KMS-11 (cell line): ENCODE measurements at regions not wholly inside any gene's neighbourhood (a gene's known extent, or its start where the extent isn't known, plus 50 kb on each side); places are given as distances from the start of the nearest gene placed in this dataset.

Experiments used
- H2AFZ ChIP-seq: fragments of 200-600 bp; sonication (generic); 2 replicates; pipeline ENCODE4 v1.6.1; 2016; ENCODE audit warnings: antibody characterized with exemption, mixed run types, low read depth
- H3K27ac ChIP-seq: fragments of 200-600 bp; sonication (generic); 2 replicates; pipeline ENCODE4 v1.6.1; 2016; ENCODE audit warnings: mild to moderate bottlenecking, mixed run types
- H3K27me3 ChIP-seq: fragments of 200-600 bp; sonication (generic); 2 replicates; pipeline ENCODE4 v1.6.1; 2017; ENCODE audit warnings: mild to moderate bottlenecking, low read depth, mixed run types, moderate library complexity; ENCODE audit not compliant: insufficient read depth
- H3K36me3 ChIP-seq: fragments of 200-600 bp; sonication (generic); 2 replicates; pipeline ENCODE4 v1.6.1; 2017; ENCODE audit warnings: mild to moderate bottlenecking, mixed run types; ENCODE audit not compliant: insufficient read depth
- H3K4me1 ChIP-seq: fragments of 200-600 bp; sonication (generic); 2 replicates; pipeline ENCODE4 v1.6.1; 2016; ENCODE audit warnings: mild to moderate bottlenecking, low read depth, mixed run types; ENCODE audit not compliant: poor library complexity, severe bottlenecking
- H3K4me2 ChIP-seq: fragments of 200-600 bp; sonication (generic); 2 replicates; pipeline ENCODE4 v1.7.0; 2016; ENCODE audit warnings: mild to moderate bottlenecking, mixed run types
- H3K4me3 ChIP-seq: fragments of 200-600 bp; sonication (generic); IDR thresholded peaks from 2 replicates; pipeline ENCODE4 v1.6.1; 2017; ENCODE audit warnings: low read depth, low read length, mixed read lengths; ENCODE audit not compliant: insufficient read depth
- H3K79me2 ChIP-seq: fragments of 200-600 bp; sonication (generic); 2 replicates; pipeline ENCODE4 v1.6.1; 2016; ENCODE audit warnings: low read depth, mixed run types; ENCODE audit not compliant: insufficient read depth
- H3K9ac ChIP-seq: fragments of 200-600 bp; sonication (generic); 2 replicates; pipeline ENCODE4 v1.6.1; 2016; ENCODE audit warnings: mild to moderate bottlenecking, mixed run types
- H4K20me1 ChIP-seq: fragments of 200-600 bp; sonication (generic); 2 replicates; pipeline ENCODE4 v1.6.1; 2016; ENCODE audit warnings: mild to moderate bottlenecking, mixed run types; ENCODE audit not compliant: insufficient read depth
- CTCF ChIP-seq: fragments of 200-600 bp; sonication (generic); conservative IDR thresholded peaks from 2 replicates; pipeline ENCODE4 v1.6.1; 2017; ENCODE audit warnings: low read depth, mild to moderate bottlenecking, antibody characterized with exemption, low read length, moderate library complexity, mixed read lengths

- no peaks in the 10 kb centered on the region for H3K36me3 ChIP-seq
- no peak overlapping the region for H2AFZ ChIP-seq
- H3K9ac ChIP-seq, result no peak overlapping the region
- H3K4me2 ChIP-seq, result no peak overlapping the region
- H3K79me2 ChIP-seq, result no peaks in the 10 kb centered on the region
- TF ChIP-seq CTCF, result no peak
- no peak overlapping the region for H3K4me3 ChIP-seq
- no peaks in the 10 kb centered on the region for H3K4me1 ChIP-seq
- no peak overlapping the region for H3K27ac ChIP-seq
- no peaks in the 10 kb centered on the region for H4K20me1 ChIP-seq
- no peaks in the 10 kb centered on the region for H3K27me3 ChIP-seq
Observed at GRCh38 chr17:34110315-34110714, 144.8 kb upstream of the CCL2 start.

- no peak overlapping the region for H3K4me3 ChIP-seq
- no peaks in the 10 kb centered on the region for H3K36me3 ChIP-seq
- H3K27me3 ChIP-seq, result no peaks in the 10 kb centered on the region
- H2AFZ ChIP-seq, result no peak overlapping the region
- no peaks in the 10 kb centered on the region for H3K4me1 ChIP-seq
- no peaks in the 10 kb centered on the region for H3K79me2 ChIP-seq
- H3K4me2 ChIP-seq, result no peak overlapping the region
- no peak overlapping the region for H3K27ac ChIP-seq
- TF ChIP-seq CTCF, result no peak
- H4K20me1 ChIP-seq, result no peaks in the 10 kb centered on the region
- H3K9ac ChIP-seq, result no peak overlapping the region
Observed at GRCh38 chr17:34113089-34113488, 142.0 kb upstream of the CCL2 start.

GRCh38 chr17:34114174-34114573, 140.9 kb upstream of the CCL2 start:
- H3K27me3 ChIP-seq, result no peaks in the 10 kb centered on the region
- H2AFZ ChIP-seq, result no peak overlapping the region
- no peaks in the 10 kb centered on the region for H3K4me1 ChIP-seq
- H3K36me3 ChIP-seq, result no peaks in the 10 kb centered on the region
- H3K9ac ChIP-seq, result no peak overlapping the region
- no peaks in the 10 kb centered on the region for H4K20me1 ChIP-seq
- no peaks in the 10 kb centered on the region for H3K79me2 ChIP-seq
- H3K27ac ChIP-seq, result no peak overlapping the region
- TF ChIP-seq CTCF, result no peak
- H3K4me3 ChIP-seq, result no peak overlapping the region
- H3K4me2 ChIP-seq, result no peak overlapping the region

GRCh38 chr17:34116306-34116705, 138.8 kb upstream of the CCL2 start:
- Histone ChIP-seq H3K4me3 (no peak overlapping the region), H3K79me2 (no peaks in the 10 kb centered on the region), H3K4me1 (no peaks in the 10 kb centered on the region), H3K4me2 (no peak overlapping the region), H3K27ac (no peak overlapping the region), H3K36me3 (no peaks in the 10 kb centered on the region), H3K27me3 (no peaks in the 10 kb centered on the region), H3K9ac (no peak overlapping the region), H4K20me1 (no peaks in the 10 kb centered on the region), H2AFZ (no peak overlapping the region)
- no peak for TF ChIP-seq CTCF

GRCh38 chr17:34117332-34117731, 137.8 kb upstream of the CCL2 start:
- no peak overlapping the region for H3K27ac ChIP-seq
- H3K4me2 ChIP-seq, result no peak overlapping the region

More at GRCh38 chr17:34117332-34117731, 137.8 kb upstream of the CCL2 start:
- no peaks in the 10 kb centered on the region for H3K27me3 ChIP-seq
- no peak for TF ChIP-seq CTCF
- no peak overlapping the region for H3K4me3 ChIP-seq
- H4K20me1 ChIP-seq, result no peaks in the 10 kb centered on the region
- H3K4me1 ChIP-seq, result no peaks in the 10 kb centered on the region
- H3K79me2 ChIP-seq, result no peaks in the 10 kb centered on the region
- H3K36me3 ChIP-seq, result no peaks in the 10 kb centered on the region
- H2AFZ ChIP-seq, result no peak overlapping the region
- no peak overlapping the region for H3K9ac ChIP-seq
